NCI-H748 treated with DMSO at 0.1 percent for 48 hours (cell line): ENCODE measurements at regions not wholly inside any gene's neighbourhood (a gene's known extent, or its start where the extent isn't known, plus 50 kb on each side); places are given as distances from the start of the nearest gene placed in this dataset.

Experiments used
- DNase-seq: peaks from one replicate; lab custom pipeline; 2025; lab: John Stamatoyannopoulos, UW

GRCh38 chr11:28598531-28598930, 490.3 kb downstream of the METTL15 start:
- no peak for DNase-seq

GRCh38 chr11:28596816-28597215, 488.6 kb downstream of the METTL15 start:
- DNase-seq: no peak

GRCh38 chr11:28592141-28592540, 484.0 kb downstream of the METTL15 start:
- DNase-seq: no peak

- no peak for DNase-seq
Observed at GRCh38 chr11:28584992-28585391, 476.8 kb downstream of the METTL15 start.

GRCh38 chr11:28582506-28582905, 474.3 kb downstream of the METTL15 start:
- DNase-seq: no peak

- DNase-seq: no peak
Observed at GRCh38 chr11:28581286-28582242, 473.4 kb downstream of the METTL15 start.

- DNase-seq: no peak
Observed at GRCh38 chr11:28571371-28571770, 463.2 kb downstream of the METTL15 start.

GRCh38 chr11:28569106-28569505, 460.9 kb downstream of the METTL15 start:
- DNase-seq: no peak

GRCh38 chr11:28566339-28567089, 458.3 kb downstream of the METTL15 start:
- no peak for DNase-seq

- DNase-seq: peak; percentile 21
Observed at GRCh38 chr11:28559492-28559891, 451.3 kb downstream of the METTL15 start.

- peak; percentile 48 for DNase-seq
Observed at GRCh38 chr11:28547321-28547741, 439.1 kb downstream of the METTL15 start.

- no peak for DNase-seq
Observed at GRCh38 chr11:28545536-28545935, 437.3 kb downstream of the METTL15 start.

- DNase-seq: peak; percentile 92
Observed at GRCh38 chr11:28542561-28542960, 434.4 kb downstream of the METTL15 start.

- no peak for DNase-seq
Observed at GRCh38 chr11:28539239-28540030, 431.2 kb downstream of the METTL15 start.

GRCh38 chr11:28537822-28538221, 429.6 kb downstream of the METTL15 start:
- DNase-seq: no peak

- DNase-seq: no peak
Observed at GRCh38 chr11:28536504-28537267, 428.5 kb downstream of the METTL15 start.

- no peak for DNase-seq
Observed at GRCh38 chr11:28535677-28536076, 427.5 kb downstream of the METTL15 start.

GRCh38 chr11:28529540-28530410, 421.6 kb downstream of the METTL15 start:
- DNase-seq: no peak

- no peak for DNase-seq
Observed at GRCh38 chr11:28529046-28529445, 420.9 kb downstream of the METTL15 start.

GRCh38 chr11:28528217-28528616, 420.0 kb downstream of the METTL15 start:
- no peak for DNase-seq
